ENCODE measurements at regions not wholly inside any gene's neighbourhood (a gene's known extent, or its start where the extent isn't known, plus 50 kb on each side); places are given as distances from the start of the nearest gene placed in this dataset.
"Not testable (repeated sequence)": the region's sequence is repeated elsewhere in the genome, so short reads cannot be mapped to it uniquely, and the experiment has no call there.

DNA sequence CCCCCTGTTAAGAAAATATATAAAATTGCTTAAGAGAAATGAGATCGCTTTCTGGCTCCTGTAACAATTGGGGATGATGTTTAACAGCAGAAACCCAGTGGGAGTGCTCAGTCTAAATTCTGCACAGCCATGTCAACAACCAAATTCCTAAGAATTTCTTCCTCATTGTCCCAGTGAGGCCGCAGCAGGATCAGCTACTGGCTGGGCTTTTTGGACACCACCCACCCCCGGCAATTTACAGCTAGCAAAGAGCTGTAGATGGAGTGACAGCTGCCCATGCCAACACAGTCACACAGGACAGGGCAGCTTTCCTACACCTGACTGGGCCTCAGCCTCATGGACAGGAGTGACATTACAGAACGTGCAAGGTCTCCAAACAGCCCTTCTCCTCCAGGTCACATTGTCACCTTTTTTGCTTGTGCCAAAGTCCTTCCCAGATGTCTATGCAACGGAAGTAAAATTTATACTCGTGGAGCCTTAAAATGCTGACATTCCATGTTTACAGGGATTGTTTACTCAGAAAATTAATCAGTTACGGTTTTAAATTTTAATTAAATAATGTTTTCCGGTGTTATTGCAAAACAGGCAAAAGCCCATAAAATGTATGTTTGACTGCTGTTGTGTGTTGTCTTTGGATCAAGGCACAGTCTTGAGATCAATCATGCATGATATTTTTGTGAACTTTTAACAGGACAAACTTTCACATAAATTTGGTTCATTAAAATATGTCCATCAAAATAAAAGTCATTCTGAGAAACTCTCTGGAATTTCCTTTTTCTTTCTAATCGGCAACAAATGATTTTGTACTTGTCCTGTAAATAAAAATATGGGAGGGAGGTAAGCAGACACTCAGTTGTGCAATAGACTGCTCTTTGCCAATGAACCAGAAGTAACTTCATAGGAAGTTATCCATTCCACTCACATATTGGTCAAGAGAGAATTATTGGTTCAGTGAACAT is 943.2 kb downstream of the MCTP2 start:
- no peak for DNase-seq (ENCODE audit: low read depth in 2 of 2)

- DNase-seq (ENCODE audit: low read depth in 2 of 2) = no peak
These were observed 944.7 kb downstream of the MCTP2 start for GRCh38 chr15:95175914-95176658.

- no peak for DNase-seq (ENCODE audit: low read depth in 2 of 2)
These were observed 945.6 kb downstream of the MCTP2 start for GRCh38 chr15:95176794-95177577.

DNA sequence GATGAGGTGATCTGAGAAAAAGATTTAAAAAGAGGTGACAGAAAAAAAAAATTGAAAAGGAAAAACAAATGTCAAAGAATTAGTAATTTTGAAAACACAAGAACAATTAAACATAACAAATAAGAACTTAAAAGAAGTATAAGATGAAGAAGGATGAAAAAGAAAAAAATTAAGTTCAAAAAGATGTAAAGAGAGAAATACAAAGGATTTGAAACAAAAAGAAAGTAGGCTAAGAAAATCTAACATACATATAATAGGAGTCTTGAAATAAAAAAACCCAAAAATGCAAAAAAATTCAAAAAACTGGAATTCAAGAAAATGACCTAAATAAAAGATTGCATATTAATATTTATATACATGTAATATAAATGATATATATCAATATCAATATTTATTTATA is 949.2 kb downstream of the MCTP2 start:
- no peak for DNase-seq (ENCODE audit: low read depth in 2 of 2)

- DNase-seq (ENCODE audit: low read depth in 2 of 2) = no peak
These were observed 950.7 kb downstream of the MCTP2 start for GRCh38 chr15:95182091-95182490.

- DNase-seq (ENCODE audit: low read depth in 2 of 2) = no peak
These were observed 961.6 kb downstream of the MCTP2 start for GRCh38 chr15:95192923-95193322.

DNA sequence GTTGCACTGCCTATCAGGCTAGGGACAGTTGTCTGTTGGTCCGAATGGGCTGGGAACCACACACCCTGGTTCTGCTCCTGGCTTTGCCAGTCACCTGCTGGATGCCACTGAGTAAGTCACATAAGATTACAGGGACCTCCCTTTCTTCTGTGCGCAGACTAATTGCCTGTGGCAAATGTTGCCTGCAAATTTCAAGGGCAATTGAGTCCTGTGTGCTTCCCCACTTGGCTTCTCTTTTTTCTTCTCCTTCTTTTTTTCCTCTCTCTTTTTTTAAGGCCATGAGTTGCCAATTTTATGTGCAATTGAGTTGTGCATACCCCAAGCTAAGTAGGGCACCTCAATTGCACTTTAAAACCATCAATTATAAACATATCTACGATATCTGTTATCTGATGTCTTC is 963.4 kb downstream of the MCTP2 start:
- DNase-seq (ENCODE audit: low read depth in 2 of 2) = no peak

- DNase-seq (ENCODE audit: low read depth in 2 of 2) = no peak
These were observed 965.0 kb downstream of the MCTP2 start for GRCh38 chr15:95196176-95196915.

GRCh38 chr15:95202569-95203349 is 971.4 kb downstream of the MCTP2 start:
- no peak for DNase-seq (ENCODE audit: low read depth in 2 of 2)

DNA sequence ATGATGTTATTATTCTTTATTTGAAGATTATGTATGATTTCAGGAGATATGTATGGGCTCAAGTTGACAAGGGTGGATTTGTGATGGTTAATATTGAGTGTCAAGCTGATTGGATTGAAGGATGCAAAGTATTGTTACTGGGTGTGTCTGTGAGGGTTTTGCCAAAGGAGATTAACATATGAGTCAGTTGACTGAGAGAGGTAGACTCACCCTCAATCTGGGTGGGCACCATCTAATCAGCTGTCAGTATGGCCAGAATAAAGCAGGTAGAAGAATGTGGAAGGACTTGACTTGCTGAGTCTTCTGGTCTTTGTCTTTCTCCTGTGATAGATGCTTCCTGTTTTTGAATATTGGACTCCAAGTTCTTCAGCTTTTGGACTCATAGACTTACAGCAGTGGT is 973.7 kb downstream of the MCTP2 start:
- no peak for DNase-seq (ENCODE audit: low read depth in 2 of 2)

DNA sequence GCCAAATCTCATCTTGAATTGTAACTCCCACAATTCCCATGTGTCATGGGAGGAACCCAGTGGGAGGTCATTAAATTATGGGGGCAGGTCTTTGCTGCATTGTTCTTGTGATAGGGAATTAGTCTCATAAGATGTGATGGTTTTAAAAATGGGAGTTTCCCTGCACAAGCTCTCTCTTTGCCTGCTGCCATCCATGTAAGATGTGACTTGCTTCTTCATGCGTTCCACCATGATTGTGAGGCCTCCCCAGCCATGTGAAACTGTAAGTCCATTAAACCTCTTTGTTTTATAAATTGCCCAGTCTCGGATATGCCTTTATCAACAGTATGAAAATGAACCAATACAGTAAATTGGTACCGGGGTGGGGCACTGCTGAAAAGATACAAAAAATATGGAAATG is 974.5 kb downstream of the MCTP2 start:
- DNase-seq (ENCODE audit: low read depth in 2 of 2) = not testable (repeated sequence)

DNA sequence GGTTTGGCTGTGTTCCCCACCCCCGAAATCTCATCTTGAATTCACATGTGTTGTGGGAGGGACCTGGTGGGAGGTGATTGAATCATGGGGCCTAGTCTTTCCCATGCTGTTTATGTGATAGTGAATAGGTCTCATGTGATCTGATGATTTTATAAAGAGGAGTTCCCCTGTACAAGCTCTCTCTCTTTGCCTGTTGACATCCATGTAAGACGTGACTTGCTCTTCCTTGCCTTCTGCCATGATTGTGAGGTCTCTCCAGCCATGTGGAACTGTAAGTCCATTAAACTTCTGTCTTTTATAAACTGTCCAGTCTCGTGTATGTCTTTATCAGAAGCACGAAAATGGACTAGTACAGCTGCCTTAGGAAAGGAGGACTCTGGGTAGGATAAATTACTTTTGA is 976.7 kb downstream of the MCTP2 start:
- DNase-seq (ENCODE audit: low read depth in 2 of 2) = no peak

DNA sequence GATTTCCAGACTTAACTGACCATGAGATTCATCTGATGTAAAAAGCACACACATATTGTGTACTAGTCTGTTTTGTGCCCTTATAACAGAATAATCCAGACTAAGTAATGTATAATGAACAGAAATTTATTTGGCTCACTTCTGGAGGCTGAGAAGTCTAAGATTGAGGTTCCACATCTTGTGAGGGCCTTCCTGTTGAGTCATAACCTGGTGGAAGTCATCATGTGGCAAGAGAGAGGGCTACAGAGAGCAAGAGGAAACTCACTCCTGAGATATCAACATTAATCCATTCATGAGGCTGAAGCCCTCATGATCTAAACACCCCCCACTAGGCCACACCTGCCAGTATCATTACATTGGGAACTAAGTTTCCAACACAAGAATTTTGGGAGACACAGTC is 977.6 kb downstream of the MCTP2 start:
- DNase-seq (ENCODE audit: low read depth in 2 of 2) = no peak

GRCh38 chr15:95210436-95210981 is 979.1 kb downstream of the MCTP2 start:
- no peak for DNase-seq (ENCODE audit: low read depth in 2 of 2)

DNA sequence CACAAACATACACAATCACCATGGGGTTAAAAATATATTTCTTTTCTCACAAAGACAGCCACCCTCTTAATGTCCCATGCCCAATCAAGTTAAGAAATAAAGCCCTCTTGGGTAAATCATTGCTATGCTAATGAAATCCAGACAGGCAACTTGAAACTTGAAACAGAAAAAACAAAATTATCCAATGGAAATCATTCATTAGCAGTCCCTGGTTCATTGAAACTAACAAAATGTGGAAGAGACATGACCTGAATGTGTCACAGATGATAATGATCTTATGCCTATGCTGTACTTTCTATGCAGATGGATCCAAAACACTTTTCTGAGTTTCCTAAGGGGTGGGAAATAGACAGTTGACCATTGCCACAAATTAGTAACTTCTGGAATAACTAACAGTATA is 983.7 kb downstream of the MCTP2 start:
- no peak for DNase-seq (ENCODE audit: low read depth in 2 of 2)

- DNase-seq (ENCODE audit: low read depth in 2 of 2) = no peak
These were observed 995.5 kb downstream of the MCTP2 start for GRCh38 chr15:95226835-95227234.

GRCh38 chr15:95227235-95227634 is 995.9 kb downstream of the MCTP2 start:
- no peak for DNase-seq (ENCODE audit: low read depth in 2 of 2)

- DNase-seq (ENCODE audit: low read depth in 2 of 2) = no peak
These were observed 997.6 kb downstream of the MCTP2 start for GRCh38 chr15:95228856-95229555.

GRCh38 chr15:95235033-95235432 is 1003.7 kb downstream of the MCTP2 start:
- DNase-seq (ENCODE audit: low read depth in 2 of 2) = no peak
